Fibroblast of skin of back (primary cell): ENCODE measurements at regions not wholly inside any gene's neighbourhood (a gene's known extent, or its start where the extent isn't known, plus 50 kb on each side); places are given as distances from the start of the nearest gene placed in this dataset.

Experiments used
- DNase-seq: peaks from one replicate; pipeline ENCODE4 v3.0.0-alpha.2; 2013

- no peak for DNase-seq
These were observed 253.8 kb downstream of the KLF12 start for GRCh38 chr13:73880365-73880764.

GRCh38 chr13:73879346-73880015 lies 254.7 kb downstream of the KLF12 start:
- no peak for DNase-seq

GRCh38 chr13:73877399-73877798 lies 256.8 kb downstream of the KLF12 start:
- no peak for DNase-seq

GRCh38 chr13:73876323-73876722 lies 257.9 kb downstream of the KLF12 start:
- DNase-seq = no peak

- DNase-seq = no peak
These were observed 260.0 kb downstream of the KLF12 start for GRCh38 chr13:73873940-73874830.

- DNase-seq = no peak
These were observed 261.8 kb downstream of the KLF12 start for GRCh38 chr13:73872397-73872796.

GRCh38 chr13:73870970-73871935 lies 263.0 kb downstream of the KLF12 start:
- DNase-seq = peak; percentile 89

GRCh38 chr13:73870036-73870741 lies 264.0 kb downstream of the KLF12 start:
- DNase-seq = no peak

GRCh38 chr13:73865027-73865426 lies 269.2 kb downstream of the KLF12 start:
- no peak for DNase-seq

GRCh38 chr13:73861136-73861535 lies 273.1 kb downstream of the KLF12 start:
- no peak for DNase-seq

- DNase-seq = no peak
These were observed 273.7 kb downstream of the KLF12 start for GRCh38 chr13:73860501-73860900.

- no peak for DNase-seq
These were observed 274.4 kb downstream of the KLF12 start for GRCh38 chr13:73859841-73860240.

- DNase-seq = peak; percentile 11
These were observed 277.1 kb downstream of the KLF12 start for GRCh38 chr13:73857106-73857505.

GRCh38 chr13:73851104-73851503 lies 283.1 kb downstream of the KLF12 start:
- DNase-seq = no peak

GRCh38 chr13:73850104-73850873 lies 283.9 kb downstream of the KLF12 start:
- DNase-seq = no peak

- peak; percentile 50 for DNase-seq
These were observed 284.9 kb downstream of the KLF12 start for GRCh38 chr13:73849292-73849691.

GRCh38 chr13:73844986-73845385 lies 289.2 kb downstream of the KLF12 start:
- peak; percentile 77 for DNase-seq

GRCh38 chr13:73842626-73843025 lies 291.6 kb downstream of the KLF12 start:
- DNase-seq = no peak

- DNase-seq = no peak
These were observed 292.0 kb downstream of the KLF12 start for GRCh38 chr13:73842184-73842583.

GRCh38 chr13:73837147-73837546 lies 297.1 kb downstream of the KLF12 start:
- DNase-seq = no peak

GRCh38 chr13:73835138-73835721 lies 299.0 kb downstream of the KLF12 start:
- peak; percentile 57 for DNase-seq
